ENCODE measurements at regions not wholly inside any gene's neighbourhood (a gene's known extent, or its start where the extent isn't known, plus 50 kb on each side); places are given as distances from the start of the nearest gene placed in this dataset.

DNA sequence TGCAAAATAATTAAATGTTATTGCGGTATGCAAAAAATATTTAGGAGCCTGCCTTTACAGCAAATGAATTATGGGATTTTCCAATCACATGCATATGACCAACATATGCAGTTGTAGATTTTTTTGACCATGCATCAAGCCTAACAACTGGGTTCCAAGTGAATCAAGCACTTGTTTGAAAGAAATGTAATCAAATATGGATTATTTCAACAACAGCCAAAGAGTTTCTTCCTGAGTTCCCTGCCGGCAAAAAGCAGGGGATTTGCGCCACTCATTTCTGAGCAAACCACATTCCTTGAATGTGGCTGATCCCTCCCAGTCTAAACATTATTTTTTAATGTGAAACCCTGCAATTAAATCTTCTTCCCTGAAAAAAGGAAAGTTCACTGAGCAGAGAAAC lies 100.1 kb upstream of the ADTRP start:
- Histone ChIP-seq H2AFZ (ENCODE audit: low read length) (no peak overlapping the region), H3K27ac (ENCODE audit: insufficient read depth, low read length) (no peak overlapping the region), H3K79me2 (ENCODE audit: control insufficient read depth, insufficient read depth, low read length) (no peaks in the 10 kb centered on the region), H3K9ac (ENCODE audit: insufficient read depth, low read length) (no peak overlapping the region), H3K27me3 (ENCODE audit: control insufficient read depth, insufficient read depth, low read length) (no peaks in the 10 kb centered on the region), H3K9me3 (ENCODE audit: control insufficient read depth, insufficient read depth, low read depth, low read length) (no peaks in the 10 kb centered on the region), H3K4me3 (replicated peaks in 1 of 4; ENCODE audit: control extremely low read depth in 1 of 4, insufficient read depth in 1 of 4, low read depth in 3 of 4, low read length in 4 of 4) (no peak overlapping the region), H3K4me2 (ENCODE audit: extremely low read depth, insufficient read depth, low read length) (no peak overlapping the region), H3K36me3 (ENCODE audit: control insufficient read depth, insufficient read depth, low read length) (no peaks in the 10 kb centered on the region), H4K20me1 (ENCODE audit: control insufficient read depth, extremely low read depth, insufficient read depth, low read length) (no peaks in the 10 kb centered on the region), H3K4me1 (ENCODE audit: control insufficient read depth, extremely low read depth, insufficient read depth, low read length) (no peaks in the 10 kb centered on the region)
- no peak for TF ChIP-seq EZH2 (IDR thresholded peaks at IDR 0.05; ENCODE audit: low read length, missing control alignments)
- TF ChIP-seq, protein P1, sequence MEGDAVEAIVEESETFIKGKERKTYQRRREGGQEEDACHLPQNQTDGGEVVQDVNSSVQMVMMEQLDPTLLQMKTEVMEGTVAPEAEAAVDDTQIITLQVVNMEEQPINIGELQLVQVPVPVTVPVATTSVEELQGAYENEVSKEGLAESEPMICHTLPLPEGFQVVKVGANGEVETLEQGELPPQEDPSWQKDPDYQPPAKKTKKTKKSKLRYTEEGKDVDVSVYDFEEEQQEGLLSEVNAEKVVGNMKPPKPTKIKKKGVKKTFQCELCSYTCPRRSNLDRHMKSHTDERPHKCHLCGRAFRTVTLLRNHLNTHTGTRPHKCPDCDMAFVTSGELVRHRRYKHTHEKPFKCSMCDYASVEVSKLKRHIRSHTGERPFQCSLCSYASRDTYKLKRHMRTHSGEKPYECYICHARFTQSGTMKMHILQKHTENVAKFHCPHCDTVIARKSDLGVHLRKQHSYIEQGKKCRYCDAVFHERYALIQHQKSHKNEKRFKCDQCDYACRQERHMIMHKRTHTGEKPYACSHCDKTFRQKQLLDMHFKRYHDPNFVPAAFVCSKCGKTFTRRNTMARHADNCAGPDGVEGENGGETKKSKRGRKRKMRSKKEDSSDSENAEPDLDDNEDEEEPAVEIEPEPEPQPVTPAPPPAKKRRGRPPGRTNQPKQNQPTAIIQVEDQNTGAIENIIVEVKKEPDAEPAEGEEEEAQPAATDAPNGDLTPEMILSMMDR (conservative IDR thresholded peaks at IDR 0.05 in 1 of 2, IDR thresholded peaks at IDR 0.05 in 1 of 2; ENCODE audit: low read depth in 1 of 2, low read length in 2 of 2), result no peak
- peak in 1 of 2 donors; percentile 58 for DNase-seq (ENCODE audit: low read depth in 2 of 2)

DNA sequence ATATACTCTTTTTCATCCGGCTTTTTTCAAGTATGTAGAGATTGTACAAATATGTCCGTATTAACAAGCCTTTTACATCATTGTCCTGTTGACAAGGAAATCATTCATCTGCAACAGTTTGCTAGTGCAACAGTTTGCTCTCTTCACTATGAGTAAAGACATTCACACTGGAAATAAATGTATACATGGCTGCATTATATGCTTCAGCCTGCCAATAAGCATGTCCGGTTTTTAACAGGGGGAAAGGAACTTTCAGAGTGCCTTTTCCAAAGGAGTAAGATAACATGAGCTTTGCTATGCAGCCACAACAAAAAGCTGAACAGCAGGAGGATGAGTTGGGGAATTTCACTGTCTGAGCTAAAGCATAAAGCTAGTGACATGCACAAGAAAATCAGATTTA lies 99.4 kb upstream of the ADTRP start:
- Histone ChIP-seq H2AFZ (ENCODE audit: low read length) (no peak overlapping the region), H4K20me1 (ENCODE audit: control insufficient read depth, extremely low read depth, insufficient read depth, low read length) (no peaks in the 10 kb centered on the region), H3K4me3 (replicated peaks in 1 of 4; ENCODE audit: control extremely low read depth in 1 of 4, insufficient read depth in 1 of 4, low read depth in 3 of 4, low read length in 4 of 4) (no peak overlapping the region), H3K9ac (ENCODE audit: insufficient read depth, low read length) (no peak overlapping the region), H3K4me2 (ENCODE audit: extremely low read depth, insufficient read depth, low read length) (no peak overlapping the region), H3K4me1 (ENCODE audit: control insufficient read depth, extremely low read depth, insufficient read depth, low read length) (no peaks in the 10 kb centered on the region), H3K27ac (ENCODE audit: insufficient read depth, low read length) (no peak overlapping the region), H3K36me3 (ENCODE audit: control insufficient read depth, insufficient read depth, low read length) (no peaks in the 10 kb centered on the region), H3K9me3 (ENCODE audit: control insufficient read depth, insufficient read depth, low read depth, low read length) (no peaks in the 10 kb centered on the region), H3K79me2 (ENCODE audit: control insufficient read depth, insufficient read depth, low read length) (no peaks in the 10 kb centered on the region), H3K27me3 (ENCODE audit: control insufficient read depth, insufficient read depth, low read length) (no peaks in the 10 kb centered on the region)
- DNase-seq (ENCODE audit: low read depth in 2 of 2), result no peak
- TF ChIP-seq EZH2 (IDR thresholded peaks at IDR 0.05; ENCODE audit: low read length, missing control alignments), result no peak
- TF ChIP-seq, protein P1 (conservative IDR thresholded peaks at IDR 0.05 in 1 of 2, IDR thresholded peaks at IDR 0.05 in 1 of 2; ENCODE audit: low read depth in 1 of 2, low read length in 2 of 2), result no peak

DNA sequence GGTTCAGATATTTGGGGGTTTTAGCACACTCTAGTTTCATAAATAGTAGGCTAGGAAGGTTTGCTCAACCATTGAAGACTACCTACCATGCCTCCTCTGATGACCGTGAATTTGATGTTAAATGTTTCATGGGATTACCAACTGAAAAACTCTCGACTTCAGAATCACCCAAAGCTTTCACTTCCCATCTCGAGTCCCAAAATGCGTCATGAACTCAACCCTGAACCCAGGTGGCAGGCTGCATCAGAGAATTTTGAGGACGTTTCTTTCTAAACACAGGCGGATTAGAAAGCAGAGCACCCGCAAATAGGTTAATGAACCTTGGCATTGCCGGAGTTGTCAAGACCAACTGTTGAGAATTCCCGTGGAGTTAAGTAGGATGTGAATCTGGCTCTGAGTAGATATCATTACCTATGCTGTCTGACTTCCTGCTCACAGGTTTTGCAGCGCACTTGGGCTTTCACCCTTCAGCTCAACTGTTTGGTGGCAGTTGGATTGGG lies 98.4 kb upstream of the ADTRP start:
- no peaks in the 10 kb centered on the region for H4K20me1 ChIP-seq (ENCODE audit: control insufficient read depth, extremely low read depth, insufficient read depth, low read length)
- no peak overlapping the region for H2AFZ ChIP-seq (ENCODE audit: low read length)
- no peak for DNase-seq (ENCODE audit: low read depth in 2 of 2)
- no peak overlapping the region for H3K9ac ChIP-seq (ENCODE audit: insufficient read depth, low read length)
- H3K27me3 ChIP-seq (ENCODE audit: control insufficient read depth, insufficient read depth, low read length), result no peaks in the 10 kb centered on the region
- no peaks in the 10 kb centered on the region for H3K36me3 ChIP-seq (ENCODE audit: control insufficient read depth, insufficient read depth, low read length)
- no peaks in the 10 kb centered on the region for H3K79me2 ChIP-seq (ENCODE audit: control insufficient read depth, insufficient read depth, low read length)
- no peaks in the 10 kb centered on the region for H3K4me1 ChIP-seq (ENCODE audit: control insufficient read depth, extremely low read depth, insufficient read depth, low read length)
- no peak overlapping the region for H3K27ac ChIP-seq (ENCODE audit: insufficient read depth, low read length)
- no peak overlapping the region for H3K4me2 ChIP-seq (ENCODE audit: extremely low read depth, insufficient read depth, low read length)
- H3K4me3 ChIP-seq (replicated peaks in 1 of 4; ENCODE audit: control extremely low read depth in 1 of 4, insufficient read depth in 1 of 4, low read depth in 3 of 4, low read length in 4 of 4), result no peak overlapping the region
- H3K9me3 ChIP-seq (ENCODE audit: control insufficient read depth, insufficient read depth, low read depth, low read length), result no peaks in the 10 kb centered on the region
- TF ChIP-seq, protein P1 (conservative IDR thresholded peaks at IDR 0.05 in 1 of 2, IDR thresholded peaks at IDR 0.05 in 1 of 2; ENCODE audit: low read depth in 1 of 2, low read length in 2 of 2), result no peak
- TF ChIP-seq EZH2 (IDR thresholded peaks at IDR 0.05; ENCODE audit: low read length, missing control alignments), result no peak

Data from fibroblast of lung (primary cell).